Loucy (cell line): ENCODE measurements at regions not wholly inside any gene's neighbourhood (a gene's known extent, or its start where the extent isn't known, plus 50 kb on each side); places are given as distances from the start of the nearest gene placed in this dataset.

Experiments
- CTCF ChIP-seq: fragments of 200-600 bp; sonication (generic); conservative IDR thresholded peaks from 2 replicates; pipeline ENCODE4 v1.5.1; 2014; ENCODE audit warnings: mild to moderate bottlenecking, antibody characterized with exemption, low read length
- EZH2phosphoT487 ChIP-seq: fragments of 200-600 bp; IDR thresholded peaks from 2 replicates; pipeline ENCODE4 v1.6.1; 2018; ENCODE audit warnings: antibody characterized with exemption, mild to moderate bottlenecking, moderate library complexity, borderline replicate concordance

GRCh38 chr14:25607192-25607591 lies 557.2 kb upstream of the STXBP6 start:
- peak; percentile 20; the same call in 1 of the 2 replicates for TF ChIP-seq CTCF
- TF ChIP-seq EZH2phosphoT487, result no peak
